Osteoblast (primary cell): ENCODE measurements at regions not wholly inside any gene's neighbourhood (a gene's known extent, or its start where the extent isn't known, plus 50 kb on each side); places are given as distances from the start of the nearest gene placed in this dataset.

Experiments used
- DNase-seq: peaks from one replicate; pipeline ENCODE4 v3.0.0; 2011; ENCODE audit warnings: low spot score, mixed read lengths; ENCODE audit not compliant: insufficient read length; ENCODE audit errors: missing footprints
- H2AFZ ChIP-seq: 2 replicates; pipeline ENCODE4 v1.6.0; 2011; ENCODE audit warnings: mild to moderate bottlenecking, low read length
- H3K27ac ChIP-seq: 2 replicates; pipeline ENCODE4 v1.5.1; 2011; ENCODE audit warnings: mild to moderate bottlenecking, low read depth, low read length, moderate library complexity
- H3K27me3 ChIP-seq: 2 replicates; pipeline ENCODE4 v1.6.0; 2012; ENCODE audit warnings: mild to moderate bottlenecking, control low read depth, inconsistent platforms, low read length, moderate library complexity; ENCODE audit not compliant: insufficient read depth
- H3K36me3 ChIP-seq: 2 replicates; pipeline ENCODE4 v1.5.1; 2011; ENCODE audit warnings: mild to moderate bottlenecking, low read length, control low read depth, moderate library complexity; ENCODE audit not compliant: insufficient read depth
- H3K4me1 ChIP-seq: 2 replicates; pipeline ENCODE4 v1.5.1; 2011; ENCODE audit warnings: mild to moderate bottlenecking, low read length, control low read depth, moderate library complexity; ENCODE audit not compliant: insufficient read depth
- H3K4me2 ChIP-seq: 2 replicates; pipeline ENCODE4 v1.6.0; 2011; ENCODE audit warnings: mild to moderate bottlenecking, low read length; ENCODE audit not compliant: insufficient read depth
- H3K4me3 ChIP-seq: fragments of 200-600 bp; sonication (generic); 3 replicates; pipeline ENCODE4 v1.5.1; 2012; ENCODE audit warnings: mild to moderate bottlenecking, low read length, inconsistent platforms; ENCODE audit not compliant: insufficient read depth
- H3K79me2 ChIP-seq: 2 replicates; pipeline ENCODE4 v1.6.0; 2012; ENCODE audit warnings: mild to moderate bottlenecking, low read length, control low read depth, inconsistent platforms; ENCODE audit not compliant: insufficient read depth
- H3K9me3 ChIP-seq: 2 replicates; pipeline ENCODE4 v1.5.1; 2011; ENCODE audit warnings: low read depth, low read length, control low read depth
- H4K20me1 ChIP-seq: 2 replicates; pipeline ENCODE4 v1.6.0; 2012; ENCODE audit warnings: mild to moderate bottlenecking, low read length, control low read depth; ENCODE audit not compliant: insufficient read depth
- TF ChIP-seq, protein P1 (sequence below): IDR thresholded peaks from 2 replicates; pipeline ENCODE4 v1.5.1; 2011; ENCODE audit warnings: mild to moderate bottlenecking, low read depth, low read length, moderate library complexity; ENCODE audit errors: extremely low read depth

DNA sequence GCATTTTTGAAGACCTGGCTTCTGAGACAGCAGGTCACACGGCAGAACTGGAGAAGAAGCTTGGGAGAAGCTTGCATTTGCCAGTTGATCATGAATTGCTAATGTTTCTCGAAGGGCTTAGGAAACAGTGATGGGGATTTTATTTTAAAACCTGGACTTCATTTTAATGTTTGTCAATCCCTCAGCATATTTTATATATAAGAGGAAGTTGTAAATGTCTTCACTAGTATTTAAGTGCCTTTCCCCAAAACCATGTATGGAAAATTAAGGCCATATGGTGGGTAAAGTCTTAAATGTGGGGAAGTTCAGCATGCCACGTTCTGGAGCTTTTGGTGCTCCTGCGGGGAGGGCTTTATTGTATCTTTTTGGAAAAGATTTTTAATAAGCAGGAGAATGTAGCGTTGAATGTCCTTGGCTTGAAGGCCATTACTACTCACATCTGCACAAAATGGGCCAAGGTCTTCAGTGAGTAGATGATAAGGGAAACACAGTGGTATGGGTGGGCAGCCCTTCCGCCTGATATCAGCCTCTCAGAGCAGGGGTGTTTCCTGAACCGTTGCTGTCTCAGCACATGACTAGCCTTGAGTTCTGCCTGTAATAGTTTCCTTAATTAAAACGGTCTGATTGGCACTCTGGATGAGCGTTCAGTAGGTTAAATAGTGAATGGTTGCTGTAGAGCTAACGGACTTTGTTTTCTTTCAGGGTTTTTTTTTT lies 511.4 kb downstream of the PCNX1 start:
- TF ChIP-seq, protein P1, sequence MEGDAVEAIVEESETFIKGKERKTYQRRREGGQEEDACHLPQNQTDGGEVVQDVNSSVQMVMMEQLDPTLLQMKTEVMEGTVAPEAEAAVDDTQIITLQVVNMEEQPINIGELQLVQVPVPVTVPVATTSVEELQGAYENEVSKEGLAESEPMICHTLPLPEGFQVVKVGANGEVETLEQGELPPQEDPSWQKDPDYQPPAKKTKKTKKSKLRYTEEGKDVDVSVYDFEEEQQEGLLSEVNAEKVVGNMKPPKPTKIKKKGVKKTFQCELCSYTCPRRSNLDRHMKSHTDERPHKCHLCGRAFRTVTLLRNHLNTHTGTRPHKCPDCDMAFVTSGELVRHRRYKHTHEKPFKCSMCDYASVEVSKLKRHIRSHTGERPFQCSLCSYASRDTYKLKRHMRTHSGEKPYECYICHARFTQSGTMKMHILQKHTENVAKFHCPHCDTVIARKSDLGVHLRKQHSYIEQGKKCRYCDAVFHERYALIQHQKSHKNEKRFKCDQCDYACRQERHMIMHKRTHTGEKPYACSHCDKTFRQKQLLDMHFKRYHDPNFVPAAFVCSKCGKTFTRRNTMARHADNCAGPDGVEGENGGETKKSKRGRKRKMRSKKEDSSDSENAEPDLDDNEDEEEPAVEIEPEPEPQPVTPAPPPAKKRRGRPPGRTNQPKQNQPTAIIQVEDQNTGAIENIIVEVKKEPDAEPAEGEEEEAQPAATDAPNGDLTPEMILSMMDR = no peak
- no peak for DNase-seq
- H3K79me2 ChIP-seq = peaks cover 83% of the 10 kb centered on the region

DNA sequence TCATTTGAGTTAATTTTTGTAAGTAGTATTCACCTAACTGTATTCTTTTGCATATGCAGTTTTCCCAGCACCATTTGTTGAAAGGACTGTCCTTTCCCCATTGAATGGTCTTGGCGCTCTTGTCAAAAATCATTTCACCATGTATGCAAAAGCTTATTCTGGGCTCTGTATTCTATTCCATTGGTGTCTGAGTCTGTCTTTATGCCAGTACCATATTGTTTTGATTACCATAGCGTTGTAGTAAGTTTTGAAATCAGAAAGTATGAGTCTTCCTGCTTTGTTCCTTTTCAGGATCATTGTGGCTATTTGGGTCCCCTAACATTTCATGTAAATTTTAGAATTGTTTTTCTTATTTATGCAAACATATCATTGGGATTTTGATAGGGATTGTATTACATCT lies 508.7 kb upstream of the RGS6 start:
- Histone ChIP-seq H3K36me3 (peaks cover 10% of the 10 kb centered on the region), H2AFZ (no peak overlapping the region), H3K9me3 (no peaks in the 10 kb centered on the region), H3K4me2 (no peak overlapping the region), H3K4me3 (no peak overlapping the region), H4K20me1 (no peaks in the 10 kb centered on the region), H3K27ac (no peak overlapping the region), H3K27me3 (no peaks in the 10 kb centered on the region), H3K79me2 (peaks cover 88% of the 10 kb centered on the region), H3K4me1 (no peaks in the 10 kb centered on the region)
- TF ChIP-seq, protein P1 = no peak
- no peak for DNase-seq

More for the DNA sequence above, 511.4 kb downstream of the PCNX1 start:
- Histone ChIP-seq H3K4me2 (no peak overlapping the region), H3K27me3 (no peaks in the 10 kb centered on the region), H4K20me1 (no peaks in the 10 kb centered on the region), H3K4me3 (no peak overlapping the region), H3K36me3 (peaks cover 23% of the 10 kb centered on the region), H3K27ac (no peak overlapping the region), H2AFZ (no peak overlapping the region), H3K4me1 (peaks cover 20% of the 10 kb centered on the region), H3K9me3 (no peaks in the 10 kb centered on the region)

DNA sequence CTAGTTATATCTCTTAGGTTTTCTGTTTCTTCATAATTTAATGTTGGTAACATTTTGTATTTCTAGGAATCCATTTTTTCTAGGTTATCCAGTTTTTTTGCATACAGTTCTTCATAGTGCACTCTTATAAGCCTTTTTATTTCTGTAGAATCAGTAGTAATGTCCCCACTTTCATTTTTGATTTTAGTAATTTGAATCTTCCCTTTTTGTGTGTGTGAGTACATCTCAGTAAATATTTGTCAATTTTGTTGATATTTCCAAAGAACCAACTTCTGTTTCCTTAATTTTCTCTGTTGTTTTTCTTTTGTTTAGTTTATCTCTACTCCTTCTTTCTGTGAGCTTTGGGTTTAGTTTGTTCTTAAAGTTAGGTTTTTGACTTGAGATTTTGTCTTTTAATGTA lies 507.3 kb upstream of the RGS6 start:
- H3K9me3 ChIP-seq = no peaks in the 10 kb centered on the region
- no peak overlapping the region for H3K4me2 ChIP-seq
- H3K27ac ChIP-seq = no peak overlapping the region
- TF ChIP-seq, protein P1 = no peak
- H3K4me3 ChIP-seq = no peak overlapping the region
- H3K79me2 ChIP-seq = peaks cover 93% of the 10 kb centered on the region
- peaks cover 10% of the 10 kb centered on the region for H3K36me3 ChIP-seq
- no peaks in the 10 kb centered on the region for H3K27me3 ChIP-seq
- no peak for DNase-seq
- H4K20me1 ChIP-seq = peaks cover 8% of the 10 kb centered on the region
- H3K4me1 ChIP-seq = no peaks in the 10 kb centered on the region
- H2AFZ ChIP-seq = no peak overlapping the region

DNA sequence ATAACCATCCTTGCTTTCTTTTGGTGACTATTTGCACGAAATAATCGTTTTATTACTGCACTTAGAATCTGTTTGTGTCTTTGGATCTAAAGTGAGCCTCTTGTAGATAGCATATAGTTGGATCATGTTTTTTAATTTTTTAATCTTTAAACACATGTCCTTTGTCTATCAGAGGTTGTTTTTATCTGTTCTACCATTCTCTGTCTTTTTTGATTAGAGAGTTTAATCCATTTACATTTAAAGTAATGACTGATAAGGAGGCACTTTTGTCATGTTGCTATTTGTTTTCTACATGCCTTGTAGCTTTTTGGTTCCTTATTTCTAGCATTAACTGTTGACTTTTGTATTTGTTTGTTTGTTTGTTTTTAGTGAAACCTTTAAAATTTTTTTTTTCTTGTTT lies 506.2 kb upstream of the RGS6 start:
- Histone ChIP-seq H3K79me2 (peaks cover 93% of the 10 kb centered on the region), H3K27ac (no peak overlapping the region), H3K4me2 (no peak overlapping the region), H3K4me1 (no peaks in the 10 kb centered on the region), H2AFZ (no peak overlapping the region), H4K20me1 (peaks cover 8% of the 10 kb centered on the region), H3K36me3 (peaks cover 10% of the 10 kb centered on the region), H3K9me3 (no peaks in the 10 kb centered on the region), H3K27me3 (no peaks in the 10 kb centered on the region), H3K4me3 (no peak overlapping the region)
- DNase-seq = no peak
- TF ChIP-seq, protein P1 = no peak
